Upper lobe of right lung (tissue), 1 donor: ENCODE measurements at regions not wholly inside any gene's neighbourhood (a gene's known extent, or its start where the extent isn't known, plus 50 kb on each side); places are given as distances from the start of the nearest gene placed in this dataset.

ENCODE experiments used
- ATAC-seq: fragments of 200-7000 bp; cut with Tn5 transposase; one replicate; pipeline ENCODE4 v1.9.1; 2020; ENCODE audit warnings: mild to moderate bottlenecking, moderate library complexity
- DNase-seq: peaks from one replicate; pipeline ENCODE4 v3.0.0-alpha.2; 2020
- H3K27ac ChIP-seq: fragments of 200-600 bp; one replicate; pipeline ENCODE4 v1.8.0; 2022
- H3K27me3 ChIP-seq: fragments of 200-600 bp; one replicate; pipeline ENCODE4 v1.8.0; 2022; ENCODE audit warnings: mild to moderate bottlenecking
- H3K36me3 ChIP-seq: fragments of 200-600 bp; one replicate; pipeline ENCODE4 v1.8.0; 2022
- H3K4me1 ChIP-seq: fragments of 200-600 bp; one replicate; pipeline ENCODE4 v1.8.0; 2022
- H3K4me3 ChIP-seq: fragments of 200-600 bp; one replicate; pipeline ENCODE4 v1.8.0; 2022; ENCODE audit warnings: mild to moderate bottlenecking
- H3K9me3 ChIP-seq: fragments of 200-600 bp; one replicate; pipeline ENCODE4 v1.8.0; 2022
- CTCF ChIP-seq: fragments of 200-600 bp; IDR thresholded peaks from one replicate; pipeline ENCODE4 v1.8.0; 2022; ENCODE audit warnings: antibody characterized with exemption
- intact Hi-C: fragments of 100-400 bp; cut with DNase I; formaldehyde crosslinking; loops from one replicate; pipeline ENCODE4 v1.11.0; 2022
- donor health status: DM: no; HTN: yes; CAD: no; lungs with severe emphysema.

- H3K36me3 ChIP-seq, result no peaks in the 10 kb centered on the region
- TF ChIP-seq CTCF, result no peak
- H3K4me1 ChIP-seq, result no peaks in the 10 kb centered on the region
- no peaks in the 10 kb centered on the region for H3K9me3 ChIP-seq
- H3K27ac ChIP-seq, result no peak overlapping the region
- DNase-seq (no peak), ATAC-seq (no peak)
- H3K4me3 ChIP-seq, result no peak overlapping the region
- intact Hi-C loops, result no loop called here
- no peaks in the 10 kb centered on the region for H3K27me3 ChIP-seq
These were observed 67.4 kb upstream of the SIPA1L2 start for GRCh38 chr1:232697187-232697822.

- intact Hi-C loops, result no loop called here
- ATAC-seq (no peak), DNase-seq (no peak)
- Histone ChIP-seq H3K27ac (no peak overlapping the region), H3K27me3 (no peaks in the 10 kb centered on the region), H3K4me3 (no peak overlapping the region), H3K9me3 (no peaks in the 10 kb centered on the region), H3K4me1 (peaks cover 9% of the 10 kb centered on the region), H3K36me3 (no peaks in the 10 kb centered on the region)
- no peak for TF ChIP-seq CTCF
These were observed 69.9 kb upstream of the SIPA1L2 start for GRCh38 chr1:232699814-232700213.

- Histone ChIP-seq H3K4me3 (no peak overlapping the region), H3K4me1 (peaks cover 20% of the 10 kb centered on the region), H3K9me3 (no peaks in the 10 kb centered on the region), H3K27ac (no peak overlapping the region), H3K27me3 (no peaks in the 10 kb centered on the region), H3K36me3 (no peaks in the 10 kb centered on the region)
- intact Hi-C loops, result no loop called here
- DNase-seq (no peak), ATAC-seq (no peak)
- no peak for TF ChIP-seq CTCF
These were observed 73.0 kb upstream of the SIPA1L2 start for GRCh38 chr1:232702911-232703310.

GRCh38 chr1:232704256-232704655 is 74.3 kb upstream of the SIPA1L2 start:
- intact Hi-C loops, result no loop called here
- Histone ChIP-seq H3K9me3 (no peaks in the 10 kb centered on the region), H3K36me3 (no peaks in the 10 kb centered on the region), H3K4me1 (peaks cover 20% of the 10 kb centered on the region), H3K27me3 (no peaks in the 10 kb centered on the region), H3K4me3 (no peak overlapping the region), H3K27ac (peak overlapping the region; percentile 39)
- ATAC-seq, result no peak
- TF ChIP-seq CTCF, result no peak
- no peak for DNase-seq

- ATAC-seq (peak; percentile 74), DNase-seq (no peak)
- no peaks in the 10 kb centered on the region for H3K9me3 ChIP-seq
- TF ChIP-seq CTCF, result no peak
- H3K4me3 ChIP-seq, result no peak overlapping the region
- H3K27ac ChIP-seq, result peak overlapping the region; percentile 65
- no peaks in the 10 kb centered on the region for H3K27me3 ChIP-seq
- no peaks in the 10 kb centered on the region for H3K36me3 ChIP-seq
- intact Hi-C loops, result no loop called here
- peaks cover 20% of the 10 kb centered on the region for H3K4me1 ChIP-seq
These were observed 75.1 kb upstream of the SIPA1L2 start for GRCh38 chr1:232704694-232705680.
